BJ (cell line): ENCODE measurements at regions not wholly inside any gene's neighbourhood (a gene's known extent, or its start where the extent isn't known, plus 50 kb on each side); places are given as distances from the start of the nearest gene placed in this dataset.

Experiments
- CTCF ChIA-PET: fragments of 350-600 bp; formaldehyde crosslinking; extraction: SDS; loops from one replicate; lab custom pipeline; 2021; ENCODE audit warnings: antibody characterized with exemption, inconsistent platforms; lab: Yijun Ruan, JAX
- POLR2A ChIA-PET: fragments of 300-600 bp; sonication (Branson Sonifier 250); formaldehyde crosslinking; extraction: SDS; loops from one replicate; lab custom pipeline; 2021; ENCODE audit warnings: antibody characterized with exemption; lab: Charles Lee
- DNase-seq: peaks from one replicate; pipeline ENCODE4 v3.0.0-alpha.2; 2011; ENCODE audit warnings: low read depth
- H3K27me3 ChIP-seq: 2 replicates; pipeline ENCODE4 v1.6.0; 2011; ENCODE audit warnings: low read length; ENCODE audit not compliant: control insufficient read depth, insufficient read depth
- H3K36me3 ChIP-seq: 2 replicates; pipeline ENCODE4 v1.5.1; 2011; ENCODE audit warnings: low read length; ENCODE audit not compliant: control insufficient read depth, insufficient read depth
- H3K4me3 ChIP-seq: 2 replicates; pipeline ENCODE4 v1.5.1; 2011; ENCODE audit warnings: low read depth, mild to moderate bottlenecking, control low read depth, low read length
- TF ChIP-seq, protein P1 (sequence below): IDR thresholded peaks from 2 replicates; pipeline ENCODE4 v1.5.1; 2011; ENCODE audit warnings: low read depth, mild to moderate bottlenecking, control low read depth, inconsistent platforms, low read length, moderate library complexity; ENCODE audit not compliant: insufficient read depth

DNA sequence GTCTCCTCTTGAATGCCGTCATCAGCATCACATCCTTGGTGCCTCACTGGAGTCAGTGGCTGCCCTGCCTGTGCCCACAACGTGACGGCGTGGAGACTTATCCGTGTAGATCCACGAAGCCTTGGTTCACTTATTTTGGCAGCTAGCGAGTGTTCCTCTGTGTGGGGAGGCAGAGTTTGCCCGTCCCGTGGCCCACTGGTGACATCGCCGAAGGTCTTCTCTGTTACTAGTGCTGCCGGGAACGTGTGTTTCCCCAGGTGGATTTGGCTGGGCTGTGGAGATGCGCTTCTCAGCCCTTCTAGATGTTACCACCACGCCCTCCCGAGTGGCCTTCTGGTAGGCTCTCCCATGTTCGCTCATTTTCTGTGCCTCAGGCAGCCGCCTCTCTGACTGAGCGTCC lies 169.6 kb downstream of the SEC14L1 start:
- no peak for DNase-seq
- TF ChIP-seq, protein P1, sequence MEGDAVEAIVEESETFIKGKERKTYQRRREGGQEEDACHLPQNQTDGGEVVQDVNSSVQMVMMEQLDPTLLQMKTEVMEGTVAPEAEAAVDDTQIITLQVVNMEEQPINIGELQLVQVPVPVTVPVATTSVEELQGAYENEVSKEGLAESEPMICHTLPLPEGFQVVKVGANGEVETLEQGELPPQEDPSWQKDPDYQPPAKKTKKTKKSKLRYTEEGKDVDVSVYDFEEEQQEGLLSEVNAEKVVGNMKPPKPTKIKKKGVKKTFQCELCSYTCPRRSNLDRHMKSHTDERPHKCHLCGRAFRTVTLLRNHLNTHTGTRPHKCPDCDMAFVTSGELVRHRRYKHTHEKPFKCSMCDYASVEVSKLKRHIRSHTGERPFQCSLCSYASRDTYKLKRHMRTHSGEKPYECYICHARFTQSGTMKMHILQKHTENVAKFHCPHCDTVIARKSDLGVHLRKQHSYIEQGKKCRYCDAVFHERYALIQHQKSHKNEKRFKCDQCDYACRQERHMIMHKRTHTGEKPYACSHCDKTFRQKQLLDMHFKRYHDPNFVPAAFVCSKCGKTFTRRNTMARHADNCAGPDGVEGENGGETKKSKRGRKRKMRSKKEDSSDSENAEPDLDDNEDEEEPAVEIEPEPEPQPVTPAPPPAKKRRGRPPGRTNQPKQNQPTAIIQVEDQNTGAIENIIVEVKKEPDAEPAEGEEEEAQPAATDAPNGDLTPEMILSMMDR = no peak
- Histone ChIP-seq H3K4me3 (no peak overlapping the region), H3K36me3 (no peaks in the 10 kb centered on the region), H3K27me3 (no peaks in the 10 kb centered on the region)
- POLR2A ChIA-PET = no interaction called here
- CTCF ChIA-PET = no interaction called here

DNA sequence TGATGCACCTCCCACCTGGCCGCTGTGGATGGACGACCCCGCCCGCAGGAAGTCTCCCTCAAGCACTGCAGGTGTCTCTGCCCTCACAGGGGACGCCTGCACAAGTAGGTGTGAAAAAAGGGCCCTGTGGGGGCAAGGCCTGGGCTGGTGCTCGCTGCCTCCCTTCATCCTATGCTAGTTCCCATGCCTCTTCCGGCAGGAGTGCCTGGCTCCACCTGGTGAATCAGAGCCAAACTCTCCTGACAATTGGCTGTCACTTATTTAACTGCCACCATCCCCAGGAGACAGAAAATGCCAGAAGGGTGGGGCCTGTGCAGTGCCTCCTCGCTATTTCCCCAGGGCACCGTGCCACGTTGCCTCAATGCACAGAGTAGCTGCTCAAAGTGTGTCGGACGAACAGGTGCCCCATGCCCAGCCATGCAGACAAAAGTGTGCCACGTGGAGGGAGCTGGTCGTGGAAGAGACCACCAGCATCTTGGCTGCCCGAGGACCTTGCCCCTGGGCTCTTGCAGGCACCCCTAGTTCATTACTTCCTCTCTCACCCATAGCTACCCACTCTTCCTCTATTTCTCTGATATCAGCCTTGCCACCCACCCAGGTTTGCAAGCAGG lies 170.7 kb downstream of the SEC14L1 start:
- H3K36me3 ChIP-seq = no peaks in the 10 kb centered on the region
- TF ChIP-seq, protein P1 = no peak
- ChIA-PET CTCF (no interaction called here), POLR2A (no interaction called here)
- no peak for DNase-seq
- H3K27me3 ChIP-seq = no peaks in the 10 kb centered on the region
- H3K4me3 ChIP-seq = no peak overlapping the region

DNA sequence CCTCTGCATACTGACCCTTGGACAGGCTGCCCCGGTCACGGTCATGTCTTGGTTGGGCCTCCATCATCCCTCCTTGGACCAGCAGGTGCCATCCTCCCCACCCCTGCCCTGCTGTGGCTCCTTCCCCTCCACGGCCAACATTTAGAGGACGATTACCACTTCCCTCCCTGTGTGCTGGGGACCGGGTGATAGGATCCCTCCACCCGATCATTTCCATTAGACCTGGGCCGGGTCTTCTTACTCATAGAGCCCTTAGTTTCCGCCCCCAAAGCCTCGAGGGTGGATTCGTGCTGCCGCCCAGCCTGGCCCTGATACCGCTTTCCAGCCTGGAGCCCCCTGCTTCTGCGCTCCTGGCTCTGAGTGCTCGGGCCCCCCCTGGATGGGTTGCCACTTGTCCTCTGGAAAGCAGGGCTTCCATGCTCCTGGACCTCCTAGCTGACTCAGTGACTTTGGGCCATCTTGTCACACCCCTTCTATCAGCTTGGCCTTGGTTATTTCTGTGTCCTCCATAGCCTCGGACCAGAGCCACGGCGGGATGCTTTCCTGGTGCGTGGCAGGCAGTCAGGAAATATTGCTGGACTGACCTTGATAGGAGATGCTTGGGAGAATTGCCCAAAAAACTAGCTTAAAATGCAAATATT lies 171.4 kb downstream of the SEC14L1 start:
- CTCF ChIA-PET = no interaction called here
- no peaks in the 10 kb centered on the region for H3K36me3 ChIP-seq
- H3K27me3 ChIP-seq = no peaks in the 10 kb centered on the region
- POLR2A ChIA-PET = no interaction called here
- H3K4me3 ChIP-seq = no peak overlapping the region
- DNase-seq = no peak
- TF ChIP-seq, protein P1 = no peak

DNA sequence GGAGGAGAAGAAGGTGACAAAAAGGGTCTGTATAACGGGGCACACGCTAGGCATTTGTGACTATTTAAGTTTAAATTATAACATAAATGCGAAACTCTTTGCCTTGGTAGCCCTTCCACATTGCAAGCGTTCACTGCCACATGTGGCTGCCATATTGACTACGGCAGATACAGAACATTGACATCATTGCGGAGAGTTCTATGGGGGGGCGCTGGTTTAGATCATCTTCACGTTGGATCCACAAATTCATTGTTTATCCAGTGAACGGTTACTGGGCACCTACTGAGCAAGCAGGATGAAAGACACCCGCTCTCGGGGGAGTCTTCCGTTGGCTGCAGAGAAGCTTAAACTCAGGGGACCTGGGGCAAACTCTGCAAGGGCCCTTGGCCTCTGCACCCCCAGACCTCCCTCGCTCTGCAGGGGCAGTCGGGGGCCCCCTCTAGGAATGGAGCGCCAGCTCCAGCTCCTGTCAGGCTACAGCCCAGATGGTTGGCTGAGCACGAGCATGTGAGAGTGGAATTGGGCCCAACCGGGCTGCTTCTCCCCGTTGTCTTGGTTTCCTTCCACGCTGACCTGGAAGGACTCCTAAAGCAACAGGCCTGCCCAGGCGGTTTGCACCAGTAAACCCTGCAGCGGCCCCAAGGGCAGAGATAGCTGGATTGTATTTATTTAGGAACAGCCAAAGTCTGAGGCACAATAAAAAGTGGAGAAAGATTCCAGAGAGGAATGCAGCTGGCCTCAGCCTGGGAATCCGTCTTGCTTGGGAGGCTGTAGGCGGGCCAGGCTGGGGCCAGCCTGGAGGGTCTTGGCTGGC lies 172.2 kb downstream of the SEC14L1 start:
- TF ChIP-seq, protein P1 = no peak
- peak; percentile 69 for DNase-seq
- ChIA-PET CTCF (interaction anchor here (0.6 to 1.0 kb wide), 3 partner anchors 18 to 262 kb away, joined by 3 to 4 read pairs (median 3); no protein-coding TSS in a partner anchor), POLR2A (no interaction called here)
- no peaks in the 10 kb centered on the region for H3K36me3 ChIP-seq
- H3K27me3 ChIP-seq = no peaks in the 10 kb centered on the region
- H3K4me3 ChIP-seq = no peak overlapping the region

DNA sequence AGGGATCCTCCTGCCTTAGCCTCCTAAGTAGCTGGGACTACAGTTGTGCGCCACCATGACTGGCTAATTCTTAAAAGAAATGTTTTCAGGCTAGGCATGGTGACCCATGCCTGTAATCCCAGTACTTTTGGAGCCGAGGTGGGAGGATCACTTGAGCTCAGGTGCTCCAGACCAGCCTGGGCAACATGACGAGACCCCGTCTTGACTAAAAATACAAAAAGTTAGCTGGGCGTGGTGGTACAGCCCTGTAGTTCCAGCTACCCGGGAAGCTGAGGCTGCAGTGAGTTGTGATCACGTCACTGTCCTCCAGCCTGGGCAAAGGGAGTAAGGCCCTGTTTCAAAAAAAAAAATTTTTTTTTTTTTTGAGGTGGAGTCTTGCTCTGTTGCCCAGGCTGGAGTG lies 173.1 kb downstream of the SEC14L1 start:
- no peak for DNase-seq
- CTCF ChIA-PET = interaction anchor here (0.6 to 1.0 kb wide), 3 partner anchors 17 to 263 kb away, joined by 3 to 4 read pairs (median 3); no protein-coding TSS in a partner anchor
- H3K36me3 ChIP-seq = no peaks in the 10 kb centered on the region
- TF ChIP-seq, protein P1 = no peak
- H3K27me3 ChIP-seq = no peaks in the 10 kb centered on the region
- H3K4me3 ChIP-seq = no peak overlapping the region
- POLR2A ChIA-PET = no interaction called here
